ENCODE measurements at regions not wholly inside any gene's neighbourhood (a gene's known extent, or its start where the extent isn't known, plus 50 kb on each side); places are given as distances from the start of the nearest gene placed in this dataset.
"Not testable (repeated sequence)": the region's sequence is repeated elsewhere in the genome, so short reads cannot be mapped to it uniquely, and the experiment has no call there.

- not testable (repeated sequence) for H3K9me3 Mint-ChIP-seq
Observed at GRCh38 chrX:92659743-92660142, 880.6 kb downstream of the PCDH11X start.

GRCh38 chrX:92692796-92693195 is 913.6 kb downstream of the PCDH11X start:
- not testable (repeated sequence) for H3K36me3 Mint-ChIP-seq (ENCODE audit: low read depth); H3K4me3 Mint-ChIP-seq; H3K9me3 Mint-ChIP-seq; H3K4me1 Mint-ChIP-seq; H3K27ac Mint-ChIP-seq; H3K27me3 Mint-ChIP-seq (ENCODE audit: low read depth)

More at GRCh38 chrX:92659743-92660142, 880.6 kb downstream of the PCDH11X start:
- H3K27me3 Mint-ChIP-seq (ENCODE audit: low read depth); H3K36me3 Mint-ChIP-seq (ENCODE audit: low read depth); H3K4me1 Mint-ChIP-seq; H3K4me3 Mint-ChIP-seq; H3K27ac Mint-ChIP-seq: not testable (repeated sequence)

GRCh38 chrX:92699388-92700092 is 920.4 kb downstream of the PCDH11X start:
- not testable (repeated sequence) for H3K4me1 Mint-ChIP-seq; H3K9me3 Mint-ChIP-seq; H3K27me3 Mint-ChIP-seq (ENCODE audit: low read depth); H3K4me3 Mint-ChIP-seq; H3K27ac Mint-ChIP-seq; H3K36me3 Mint-ChIP-seq (ENCODE audit: low read depth)

- peak overlapping the region in 1 of 3 experiments; percentile 52 for H3K27ac Mint-ChIP-seq
- H3K36me3 Mint-ChIP-seq (ENCODE audit: low read depth); H3K9me3 Mint-ChIP-seq; H3K4me1 Mint-ChIP-seq; H3K4me3 Mint-ChIP-seq; H3K27me3 Mint-ChIP-seq (ENCODE audit: low read depth): not testable (repeated sequence)
Observed at GRCh38 chrX:92709784-92710183, 930.6 kb downstream of the PCDH11X start.

Measured in nephron (organoid).